HG02973 (cell line): ENCODE measurements at regions not wholly inside any gene's neighbourhood (a gene's known extent, or its start where the extent isn't known, plus 50 kb on each side); places are given as distances from the start of the nearest gene placed in this dataset.

Experiments
- ATAC-seq: cut with Tn5 transposase; IDR thresholded peaks from one replicate; pipeline ENCODE4 v1.9.1; 2021; ENCODE audit warnings: moderate library complexity; ENCODE audit not compliant: unreplicated experiment

GRCh38 chr18:22667616-22668422 is 250.1 kb upstream of the CTAGE1 start:
- peak; percentile 82 for ATAC-seq

GRCh38 chr18:22668496-22668895 is 250.8 kb upstream of the CTAGE1 start:
- ATAC-seq: no peak

GRCh38 chr18:22670914-22671313 is 253.2 kb upstream of the CTAGE1 start:
- ATAC-seq: no peak

- ATAC-seq: no peak
These were observed 255.6 kb upstream of the CTAGE1 start for GRCh38 chr18:22673182-22673862.

- no peak for ATAC-seq
These were observed 256.6 kb upstream of the CTAGE1 start for GRCh38 chr18:22674272-22674671.

- no peak for ATAC-seq
These were observed 257.3 kb upstream of the CTAGE1 start for GRCh38 chr18:22675006-22675405.

- ATAC-seq: no peak
These were observed 256.7 kb upstream of the RBBP8 start for GRCh38 chr18:22676423-22676822.

- ATAC-seq: no peak
These were observed 254.6 kb upstream of the RBBP8 start for GRCh38 chr18:22678486-22678885.

- no peak for ATAC-seq
These were observed 252.2 kb upstream of the RBBP8 start for GRCh38 chr18:22680944-22681343.

- ATAC-seq: no peak
These were observed 251.2 kb upstream of the RBBP8 start for GRCh38 chr18:22681908-22682307.

GRCh38 chr18:22682720-22683119 is 250.4 kb upstream of the RBBP8 start:
- ATAC-seq: no peak

GRCh38 chr18:22683196-22683676 is 249.9 kb upstream of the RBBP8 start:
- ATAC-seq: no peak

GRCh38 chr18:22683786-22684185 is 249.3 kb upstream of the RBBP8 start:
- no peak for ATAC-seq

GRCh38 chr18:22684268-22684667 is 248.9 kb upstream of the RBBP8 start:
- ATAC-seq: no peak

GRCh38 chr18:22685788-22686187 is 247.3 kb upstream of the RBBP8 start:
- no peak for ATAC-seq

- ATAC-seq: no peak
These were observed 245.0 kb upstream of the RBBP8 start for GRCh38 chr18:22687892-22688680.

GRCh38 chr18:22688877-22689496 is 244.1 kb upstream of the RBBP8 start:
- ATAC-seq: no peak

GRCh38 chr18:22689712-22690111 is 243.4 kb upstream of the RBBP8 start:
- ATAC-seq: no peak

- no peak for ATAC-seq
These were observed 242.6 kb upstream of the RBBP8 start for GRCh38 chr18:22690556-22690955.

GRCh38 chr18:22691946-22692710 is 241.0 kb upstream of the RBBP8 start:
- no peak for ATAC-seq
